ENCODE measurements at regions not wholly inside any gene's neighbourhood (a gene's known extent, or its start where the extent isn't known, plus 50 kb on each side); places are given as distances from the start of the nearest gene placed in this dataset.
"Not testable (repeated sequence)": the region's sequence is repeated elsewhere in the genome, so short reads cannot be mapped to it uniquely, and the experiment has no call there.

GRCh38 chr2:83155826-83156225 lies 1303.3 kb downstream of the SUCLG1 start:
- DNase-seq (ENCODE audit: low read depth) = no peak

GRCh38 chr2:83143946-83144345 lies 1315.1 kb downstream of the SUCLG1 start:
- DNase-seq (ENCODE audit: low read depth) = no peak

GRCh38 chr2:83142934-83143333 lies 1316.1 kb downstream of the SUCLG1 start:
- DNase-seq (ENCODE audit: low read depth) = no peak

GRCh38 chr2:83115606-83116005 lies 1343.5 kb downstream of the SUCLG1 start:
- DNase-seq (ENCODE audit: low read depth) = no peak

- DNase-seq (ENCODE audit: low read depth) = no peak
Measured at GRCh38 chr2:83115155-83115554, 1343.9 kb downstream of the SUCLG1 start.

- DNase-seq (ENCODE audit: low read depth) = no peak
Measured at GRCh38 chr2:83113953-83114352, 1345.1 kb downstream of the SUCLG1 start.

GRCh38 chr2:83112858-83113257 lies 1346.2 kb downstream of the SUCLG1 start:
- peak; percentile 15 for DNase-seq (ENCODE audit: low read depth)

GRCh38 chr2:83109284-83109683 lies 1349.8 kb downstream of the SUCLG1 start:
- no peak for DNase-seq (ENCODE audit: low read depth)

GRCh38 chr2:83106853-83107252 lies 1352.2 kb downstream of the SUCLG1 start:
- no peak for DNase-seq (ENCODE audit: low read depth)

GRCh38 chr2:83104202-83104601 lies 1354.9 kb downstream of the SUCLG1 start:
- DNase-seq (ENCODE audit: low read depth) = no peak

GRCh38 chr2:83103613-83104012 lies 1355.5 kb downstream of the SUCLG1 start:
- peak; percentile 91 for DNase-seq (ENCODE audit: low read depth)

GRCh38 chr2:83089051-83089450 lies 1370.0 kb downstream of the SUCLG1 start:
- DNase-seq (ENCODE audit: low read depth) = not testable (repeated sequence)

GRCh38 chr2:83085869-83086268 lies 1373.2 kb downstream of the SUCLG1 start:
- DNase-seq (ENCODE audit: low read depth) = no peak

- peak; percentile 91 for DNase-seq (ENCODE audit: low read depth)
Measured at GRCh38 chr2:83081826-83082690, 1377.0 kb downstream of the SUCLG1 start.

- no peak for DNase-seq (ENCODE audit: low read depth)
Measured at GRCh38 chr2:83079007-83079406, 1380.1 kb downstream of the SUCLG1 start.

GRCh38 chr2:83072767-83073166 lies 1386.3 kb downstream of the SUCLG1 start:
- DNase-seq (ENCODE audit: low read depth) = no peak

- DNase-seq (ENCODE audit: low read depth) = no peak
Measured at GRCh38 chr2:83071914-83072313, 1387.2 kb downstream of the SUCLG1 start.

GRCh38 chr2:83071352-83071751 lies 1387.7 kb downstream of the SUCLG1 start:
- DNase-seq (ENCODE audit: low read depth) = no peak

GRCh38 chr2:83069724-83070123 lies 1389.4 kb downstream of the SUCLG1 start:
- DNase-seq (ENCODE audit: low read depth) = peak; percentile 91

- DNase-seq (ENCODE audit: low read depth) = peak; percentile 85
Measured at GRCh38 chr2:83068714-83069113, 1390.4 kb downstream of the SUCLG1 start.

GRCh38 chr2:83067947-83068346 lies 1391.1 kb downstream of the SUCLG1 start:
- no peak for DNase-seq (ENCODE audit: low read depth)

GRCh38 chr2:83063933-83064332 lies 1395.1 kb downstream of the SUCLG1 start:
- DNase-seq (ENCODE audit: low read depth) = no peak

GRCh38 chr2:83063511-83063910 lies 1395.6 kb downstream of the SUCLG1 start:
- no peak for DNase-seq (ENCODE audit: low read depth)

GRCh38 chr2:83058683-83059082 lies 1400.4 kb downstream of the SUCLG1 start:
- DNase-seq (ENCODE audit: low read depth) = peak; percentile 46

Data from amniotic epithelial cell (primary cell).